ENCODE measurements at regions not wholly inside any gene's neighbourhood (a gene's known extent, or its start where the extent isn't known, plus 50 kb on each side); places are given as distances from the start of the nearest gene placed in this dataset.
"Not testable (repeated sequence)": the region's sequence is repeated elsewhere in the genome, so short reads cannot be mapped to it uniquely, and the experiment has no call there.

- peak; percentile 11 for DNase-seq
Observed at GRCh38 chr3:166013073-166013679, 176.0 kb upstream of the BCHE start.

GRCh38 chr3:166011771-166012170 lies 174.5 kb upstream of the BCHE start:
- no peak for DNase-seq

GRCh38 chr3:166005126-166005525 lies 167.9 kb upstream of the BCHE start:
- no peak for DNase-seq

GRCh38 chr3:165994293-165994692 lies 157.1 kb upstream of the BCHE start:
- DNase-seq: no peak

GRCh38 chr3:165984589-165984988 lies 147.4 kb upstream of the BCHE start:
- DNase-seq: no peak

GRCh38 chr3:165983284-165983683 lies 146.1 kb upstream of the BCHE start:
- DNase-seq: no peak

- no peak for DNase-seq
Observed at GRCh38 chr3:165981318-165981717, 144.1 kb upstream of the BCHE start.

- not testable (repeated sequence) for DNase-seq
Observed at GRCh38 chr3:165960825-165961224, 123.6 kb upstream of the BCHE start.

GRCh38 chr3:165954171-165954570 lies 116.9 kb upstream of the BCHE start:
- DNase-seq: no peak

- DNase-seq: peak; percentile 1
Observed at GRCh38 chr3:165946360-165946759, 109.1 kb upstream of the BCHE start.

GRCh38 chr3:165938986-165939540 lies 101.8 kb upstream of the BCHE start:
- no peak for DNase-seq

GRCh38 chr3:165936081-165936480 lies 98.9 kb upstream of the BCHE start:
- not testable (repeated sequence) for DNase-seq

- not testable (repeated sequence) for DNase-seq
Observed at GRCh38 chr3:165924301-165924791, 87.1 kb upstream of the BCHE start.

GRCh38 chr3:165920984-165921383 lies 83.8 kb upstream of the BCHE start:
- no peak for DNase-seq

- no peak for DNase-seq
Observed at GRCh38 chr3:165919284-165919683, 82.1 kb upstream of the BCHE start.

- no peak for DNase-seq
Observed at GRCh38 chr3:165918657-165918979, 81.4 kb upstream of the BCHE start.

- DNase-seq: not testable (repeated sequence)
Observed at GRCh38 chr3:165917938-165918656, 80.9 kb upstream of the BCHE start.

GRCh38 chr3:165915104-165915503 lies 77.9 kb upstream of the BCHE start:
- DNase-seq: not testable (repeated sequence)

- DNase-seq: no peak
Observed at GRCh38 chr3:165903885-165904630, 66.8 kb upstream of the BCHE start.

GRCh38 chr3:165899066-165899465 lies 61.8 kb upstream of the BCHE start:
- no peak for DNase-seq

- no peak for DNase-seq
Observed at GRCh38 chr3:165897137-165897536, 59.9 kb upstream of the BCHE start.

- DNase-seq: no peak
Observed at GRCh38 chr3:165895919-165896318, 58.7 kb upstream of the BCHE start.

GRCh38 chr3:165892565-165892964 lies 55.3 kb upstream of the BCHE start:
- DNase-seq: no peak

Data from hindlimb muscle (tissue), 1 donor.